Fibroblast of skin of left quadriceps (primary cell): ENCODE measurements at regions not wholly inside any gene's neighbourhood (a gene's known extent, or its start where the extent isn't known, plus 50 kb on each side); places are given as distances from the start of the nearest gene placed in this dataset.
"Not testable (repeated sequence)": the region's sequence is repeated elsewhere in the genome, so short reads cannot be mapped to it uniquely, and the experiment has no call there.

Source experiments
- DNase-seq, 2 experiments: peaks; one replicate each; pipeline ENCODE4 v3.0.0-alpha.2; 2013; ENCODE audit warnings: low read depth in 2 of 2

- no peak for DNase-seq
Measured at GRCh38 chr12:105455261-105455660, 124.8 kb downstream of the C12orf75 start.

DNA sequence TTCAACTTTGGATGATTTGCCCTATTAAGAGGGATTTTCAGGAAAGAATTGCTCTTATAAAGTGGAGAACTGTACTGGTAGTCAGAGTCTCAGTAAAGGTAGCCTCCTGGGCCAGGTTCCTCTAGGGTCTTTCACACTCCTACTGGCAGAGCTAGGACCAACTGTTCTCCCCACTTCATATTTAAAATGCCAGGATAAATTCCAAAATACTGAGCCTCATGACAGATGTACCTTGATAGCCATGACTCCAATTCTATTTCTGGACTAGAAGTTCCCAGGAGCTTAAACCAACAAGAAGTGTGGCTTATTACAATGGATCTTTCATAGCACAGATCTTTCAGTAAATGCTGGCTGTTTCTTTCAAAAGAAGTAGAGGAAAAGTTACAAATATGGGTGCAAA is 126.5 kb downstream of the C12orf75 start:
- no peak for DNase-seq

DNA sequence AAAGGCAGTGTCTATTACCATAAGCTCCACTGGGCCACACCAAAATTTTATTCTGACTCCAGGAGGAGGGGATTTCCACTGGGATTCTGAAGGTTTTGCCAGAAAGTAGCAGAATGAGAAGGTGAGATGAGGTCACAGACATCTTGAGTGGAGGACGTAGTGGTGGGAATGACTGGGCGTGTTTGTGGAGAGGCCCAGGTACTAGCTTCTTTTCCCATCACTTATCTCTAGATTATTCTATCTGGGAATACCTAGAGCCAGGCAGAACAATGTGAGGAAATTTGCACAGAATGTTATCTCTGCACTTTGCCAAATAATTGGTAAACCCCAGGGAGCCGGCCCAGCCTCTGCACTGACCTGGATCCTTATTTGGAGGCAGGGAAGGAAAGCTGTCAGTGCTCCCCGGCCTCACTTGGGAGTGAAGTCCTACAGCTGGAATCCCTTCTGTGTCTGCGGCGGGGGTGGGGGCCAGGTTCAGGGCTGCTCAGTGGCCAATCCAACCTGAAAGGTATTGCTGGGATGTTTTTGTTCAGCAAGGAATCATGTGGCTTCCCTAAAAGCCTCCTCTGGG is 129.4 kb downstream of the C12orf75 start:
- no peak for DNase-seq

DNA sequence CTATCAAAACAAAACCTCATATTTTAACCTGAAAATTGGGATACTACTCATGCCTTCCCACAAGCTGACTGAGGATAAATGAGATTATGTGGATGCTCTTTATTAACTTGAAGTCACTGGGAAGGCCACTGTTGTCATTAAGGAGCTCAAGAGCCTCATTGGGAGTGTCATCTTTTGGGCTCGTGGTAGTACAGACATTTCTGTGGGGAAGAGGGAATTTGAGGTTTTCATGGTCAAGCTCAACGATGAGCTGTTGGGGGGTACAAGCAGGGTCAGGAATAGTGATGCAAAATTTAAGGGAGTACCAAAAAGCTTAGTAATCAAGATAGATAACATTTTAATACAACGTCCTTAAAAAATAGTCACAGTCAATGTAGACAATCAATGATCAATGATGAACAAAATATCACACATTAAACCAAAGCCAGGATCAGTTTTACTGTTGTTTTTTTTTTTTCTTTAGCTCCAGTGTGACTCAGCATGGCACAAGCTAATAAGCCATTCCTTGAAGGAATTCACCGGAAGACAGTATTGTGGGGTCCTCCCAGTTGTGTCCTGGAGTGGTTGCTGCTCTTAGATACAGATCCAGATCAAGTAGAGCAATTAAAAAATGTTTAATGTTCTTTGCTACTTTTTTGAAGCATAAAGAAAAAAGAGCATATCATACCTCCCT is 130.9 kb downstream of the C12orf75 start:
- DNase-seq: no peak

DNA sequence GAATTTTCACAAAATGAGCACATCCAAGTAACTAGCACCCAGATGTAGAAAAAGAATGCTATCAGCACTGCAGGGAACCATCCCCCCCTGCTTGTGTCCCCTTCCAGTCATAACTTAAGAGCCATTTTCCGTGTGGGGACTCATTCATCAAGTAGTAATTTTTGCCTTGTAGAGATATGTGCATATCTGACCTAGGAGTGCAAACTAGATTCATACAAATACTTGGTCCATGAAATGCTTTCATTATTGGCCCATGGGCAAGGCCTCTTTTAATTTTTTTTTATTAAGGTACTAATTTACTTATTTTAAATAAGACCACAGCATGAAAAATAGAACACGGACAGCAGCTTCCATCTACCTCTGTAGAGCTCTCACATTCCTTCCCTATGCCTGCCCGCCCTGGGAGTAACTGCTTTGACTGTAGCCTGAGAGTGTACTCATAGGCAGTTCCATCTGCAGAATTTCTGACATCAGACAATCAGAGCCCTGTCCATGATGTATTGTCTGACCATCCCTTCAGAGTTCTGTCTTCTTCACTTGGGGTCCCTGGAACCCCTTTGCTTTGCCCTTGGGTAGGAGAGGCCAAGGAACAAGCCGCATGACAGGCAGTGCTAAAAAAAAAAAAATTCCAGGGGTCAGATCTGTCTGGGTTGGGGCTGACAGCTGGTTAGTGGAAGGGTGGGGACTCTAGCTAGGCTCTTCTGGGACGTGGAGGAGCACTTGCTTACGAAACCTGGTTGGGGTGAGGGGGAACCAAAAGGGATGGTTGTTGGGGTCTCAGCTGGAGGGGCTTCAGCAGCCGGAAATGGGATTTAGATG is 131.7 kb downstream of the C12orf75 start:
- no peak for DNase-seq

DNA sequence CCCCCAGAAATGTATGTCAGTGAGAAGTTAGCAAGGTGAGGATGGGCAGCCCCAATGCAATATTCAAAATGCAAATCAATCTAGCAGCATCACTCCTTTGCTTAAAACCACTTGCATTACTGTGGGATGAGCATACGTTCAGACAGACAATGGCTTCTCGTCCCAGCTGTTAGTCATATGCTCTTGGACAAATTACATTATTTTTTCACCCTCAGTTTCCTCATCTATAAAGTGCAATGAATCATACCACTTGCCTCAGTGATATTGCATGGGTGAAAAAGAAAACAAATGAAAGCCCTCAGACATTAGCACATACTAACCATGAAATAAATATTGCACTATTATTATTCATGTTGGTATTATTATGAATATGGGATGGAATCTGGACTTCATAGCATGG is 132.3 kb downstream of the C12orf75 start:
- no peak for DNase-seq

- no peak for DNase-seq
Measured at GRCh38 chr12:105464406-105464805, 133.9 kb downstream of the C12orf75 start.

DNA sequence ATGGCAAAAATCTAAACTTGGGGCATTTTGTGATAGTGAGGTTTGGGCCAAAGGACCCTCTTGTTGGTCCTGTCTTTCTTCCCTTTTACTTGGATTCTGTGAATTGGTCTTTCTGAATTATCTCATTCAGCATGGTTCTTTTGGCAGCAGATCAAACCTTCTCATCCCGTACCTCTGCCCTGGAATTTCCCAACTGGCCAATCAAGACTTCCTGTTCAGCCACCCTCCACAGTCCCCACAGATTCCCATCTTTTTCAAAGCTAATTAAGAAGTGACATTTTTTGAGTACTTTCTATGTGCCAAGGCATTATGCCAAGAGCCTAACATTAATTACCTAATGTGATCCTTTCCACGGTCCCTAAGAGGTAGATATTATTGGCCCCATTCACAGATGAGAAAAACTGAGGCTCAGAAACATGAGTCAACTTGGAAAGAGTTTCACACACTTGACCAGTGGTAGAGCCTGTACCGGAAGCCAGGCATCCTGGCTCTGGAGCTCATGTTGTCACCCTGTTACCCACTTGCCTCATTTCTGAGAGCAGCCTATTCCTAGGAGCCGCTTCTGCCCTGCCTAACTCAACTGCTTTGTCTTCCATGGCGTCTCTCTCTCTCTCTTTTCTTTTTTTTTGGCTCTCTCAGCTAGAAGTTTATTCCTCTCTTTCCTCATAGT is 135.9 kb downstream of the C12orf75 start:
- DNase-seq: no peak

DNA sequence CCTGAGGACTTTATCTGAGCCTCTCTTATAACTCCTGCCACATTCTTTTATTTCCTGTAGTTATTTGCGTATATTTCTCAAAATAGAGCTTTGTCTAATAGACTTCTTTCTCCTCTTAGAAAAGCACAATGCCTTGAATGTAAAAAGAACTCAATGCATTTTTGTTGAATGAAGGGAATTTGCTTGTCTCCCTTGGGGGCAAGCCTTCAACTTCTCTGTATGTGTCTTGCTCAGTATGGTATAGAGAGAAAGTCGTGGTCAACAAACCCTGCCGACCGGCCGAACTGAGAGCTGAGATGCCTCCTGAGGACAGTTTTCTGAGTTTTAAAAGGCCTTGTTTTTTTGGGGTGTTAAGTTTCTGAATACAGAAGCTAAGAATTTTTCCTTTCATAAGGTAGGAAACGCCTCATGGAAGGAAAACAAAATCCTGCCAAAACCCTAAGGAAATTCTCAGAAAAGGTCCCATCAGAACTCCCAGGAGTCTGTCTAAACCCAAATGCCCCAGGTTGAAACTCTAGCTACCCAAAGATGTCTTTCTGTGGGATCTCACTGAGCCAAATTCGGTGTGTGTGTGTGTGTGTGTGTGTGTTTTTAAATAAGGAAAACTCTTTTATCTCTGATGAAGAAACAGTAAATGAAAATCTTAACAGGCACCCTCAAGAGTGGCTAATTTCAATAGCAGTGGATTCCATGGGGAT is 136.6 kb downstream of the C12orf75 start:
- DNase-seq: no peak

DNA sequence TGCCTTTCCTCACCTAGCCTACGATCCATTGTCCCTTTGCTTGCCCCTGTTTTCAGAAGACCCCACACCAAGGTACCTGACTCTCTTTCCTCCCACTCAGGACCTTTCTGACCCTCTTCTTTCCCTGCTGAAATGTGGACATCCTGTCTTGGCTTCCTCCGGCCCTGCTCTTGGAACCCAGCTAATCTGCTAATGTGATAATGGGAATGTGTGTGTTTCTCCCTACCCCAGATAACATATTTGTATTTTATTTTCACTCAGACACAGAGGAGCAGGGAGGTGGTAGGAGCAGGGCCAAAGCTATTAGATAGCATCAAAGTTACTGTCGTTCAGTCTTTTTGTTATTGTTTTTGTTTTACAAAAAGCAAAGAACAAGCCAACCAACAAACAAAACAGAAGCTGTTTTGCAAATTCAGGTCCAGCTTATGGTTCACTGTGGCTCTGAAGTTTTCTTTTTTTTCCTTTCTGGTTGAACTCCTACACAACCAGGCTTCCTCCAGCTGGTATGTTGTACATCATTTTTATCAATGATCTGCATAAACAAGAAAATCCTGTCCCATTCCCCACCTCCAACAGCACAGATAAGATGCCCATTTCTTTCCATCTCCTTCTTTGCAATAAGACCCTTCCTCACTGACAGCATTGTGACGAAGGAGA is 137.3 kb downstream of the C12orf75 start:
- DNase-seq: no peak

- no peak for DNase-seq
Measured at GRCh38 chr12:105468464-105468863, 138.0 kb downstream of the C12orf75 start.

GRCh38 chr12:105469211-105469610 is 138.7 kb downstream of the C12orf75 start:
- DNase-seq: no peak

GRCh38 chr12:105469701-105470100 is 139.2 kb downstream of the C12orf75 start:
- no peak for DNase-seq

DNA sequence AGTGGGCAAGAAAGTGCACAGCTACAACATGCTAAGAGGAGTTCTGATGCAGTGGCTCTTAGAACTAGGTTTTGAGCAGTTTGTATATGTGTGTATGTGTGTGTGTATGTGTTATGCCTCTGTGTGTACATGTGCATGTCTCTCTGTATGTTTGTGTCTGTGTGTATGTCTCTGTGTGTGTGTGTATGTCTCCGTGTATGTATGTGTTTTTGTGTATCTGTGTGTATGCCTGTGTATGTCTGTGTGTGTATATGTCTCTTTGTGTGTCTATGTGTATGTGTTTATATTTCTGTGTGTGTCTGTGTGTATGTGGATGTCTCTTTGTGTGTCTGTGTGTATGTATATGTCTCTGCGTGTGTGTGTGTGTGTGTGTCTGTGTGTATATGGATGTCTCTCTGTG is 139.6 kb downstream of the C12orf75 start:
- no peak for DNase-seq

GRCh38 chr12:105470601-105471000 is 140.1 kb downstream of the C12orf75 start:
- DNase-seq: no peak

GRCh38 chr12:105474672-105475071 is 144.2 kb downstream of the C12orf75 start:
- no peak for DNase-seq

DNA sequence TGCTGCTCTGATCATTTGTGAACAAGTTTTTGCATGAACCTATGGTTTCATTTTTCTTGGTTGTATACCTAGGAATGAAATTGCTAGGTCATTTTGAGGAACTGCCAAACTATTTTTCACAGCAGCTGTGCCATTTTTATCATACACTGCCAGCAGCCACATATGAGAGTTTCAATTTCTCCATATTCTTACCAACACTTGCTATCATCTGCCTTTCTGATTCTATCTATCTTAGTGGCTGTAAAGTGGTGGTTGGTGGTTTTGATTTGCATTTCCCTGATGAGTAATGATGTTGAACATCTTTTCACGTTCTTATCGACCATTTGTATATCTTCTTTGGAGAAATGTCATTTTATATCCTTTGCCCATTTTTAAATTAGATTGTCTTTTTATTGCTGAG is 146.1 kb downstream of the C12orf75 start:
- DNase-seq: no peak

- no peak for DNase-seq
Measured at GRCh38 chr12:105477873-105478272, 147.4 kb downstream of the C12orf75 start.

- DNase-seq: not testable (repeated sequence)
Measured at GRCh38 chr12:105478788-105479187, 148.3 kb downstream of the C12orf75 start.

GRCh38 chr12:105479710-105480109 is 149.2 kb downstream of the C12orf75 start:
- DNase-seq: no peak

GRCh38 chr12:105480162-105480561 is 149.7 kb downstream of the C12orf75 start:
- no peak for DNase-seq
